GM10248 (cell line): ENCODE measurements at regions not wholly inside any gene's neighbourhood (a gene's known extent, or its start where the extent isn't known, plus 50 kb on each side); places are given as distances from the start of the nearest gene placed in this dataset.
A peak's percentile ranks its signal among the peaks of the same experiment; 100 is the strongest.

Source experiments
- CTCF ChIA-PET: fragments of 300-600 bp; sonication (Branson Sonifier 250); formaldehyde crosslinking; extraction: SDS; loops from one replicate; lab custom pipeline; 2021; ENCODE audit warnings: antibody characterized with exemption; lab: Yijun Ruan, JAX
- POLR2A ChIA-PET: fragments of 350-650 bp; sonication (Branson Sonifier 250); formaldehyde crosslinking; extraction: SDS; loops from one replicate; lab custom pipeline; 2020; ENCODE audit warnings: antibody characterized with exemption; lab: Yijun Ruan, JAX
- DNase-seq: peaks from one replicate; pipeline ENCODE4 v3.0.0; 2012; ENCODE audit errors: extremely low spot score
- TF ChIP-seq, protein P1 (sequence below): IDR thresholded peaks from 2 replicates; pipeline ENCODE4 v1.5.1; 2012; ENCODE audit warnings: mild to moderate bottlenecking, low read depth; ENCODE audit errors: extremely low read depth, missing control alignments, control extremely low read depth

DNA sequence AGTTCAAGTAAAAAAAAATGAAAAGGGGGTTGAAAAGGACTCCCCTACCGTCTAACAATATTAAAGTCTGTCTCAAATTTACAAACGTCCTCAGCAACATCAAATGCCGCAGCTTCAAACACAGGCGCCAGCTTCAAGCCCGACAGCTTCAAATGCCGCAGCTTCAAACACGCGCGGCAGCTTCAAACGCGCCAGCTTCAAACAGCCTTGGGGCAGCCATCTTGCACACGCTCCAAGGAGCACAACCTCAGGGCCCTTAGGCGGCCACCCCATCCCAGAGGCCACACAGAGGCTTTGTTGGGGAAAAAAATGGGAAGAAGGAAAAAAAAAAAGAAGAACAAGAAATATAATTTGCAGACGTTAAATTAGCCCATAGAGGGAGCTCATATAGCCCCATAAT lies 244.4 kb upstream of the VRK2 start:
- POLR2A ChIA-PET = no interaction called here
- CTCF ChIA-PET = interaction anchor here (2.6 kb wide), 1 partner anchor 13 kb away, joined by 7 read pairs; no protein-coding TSS in a partner anchor
- TF ChIP-seq, protein P1, sequence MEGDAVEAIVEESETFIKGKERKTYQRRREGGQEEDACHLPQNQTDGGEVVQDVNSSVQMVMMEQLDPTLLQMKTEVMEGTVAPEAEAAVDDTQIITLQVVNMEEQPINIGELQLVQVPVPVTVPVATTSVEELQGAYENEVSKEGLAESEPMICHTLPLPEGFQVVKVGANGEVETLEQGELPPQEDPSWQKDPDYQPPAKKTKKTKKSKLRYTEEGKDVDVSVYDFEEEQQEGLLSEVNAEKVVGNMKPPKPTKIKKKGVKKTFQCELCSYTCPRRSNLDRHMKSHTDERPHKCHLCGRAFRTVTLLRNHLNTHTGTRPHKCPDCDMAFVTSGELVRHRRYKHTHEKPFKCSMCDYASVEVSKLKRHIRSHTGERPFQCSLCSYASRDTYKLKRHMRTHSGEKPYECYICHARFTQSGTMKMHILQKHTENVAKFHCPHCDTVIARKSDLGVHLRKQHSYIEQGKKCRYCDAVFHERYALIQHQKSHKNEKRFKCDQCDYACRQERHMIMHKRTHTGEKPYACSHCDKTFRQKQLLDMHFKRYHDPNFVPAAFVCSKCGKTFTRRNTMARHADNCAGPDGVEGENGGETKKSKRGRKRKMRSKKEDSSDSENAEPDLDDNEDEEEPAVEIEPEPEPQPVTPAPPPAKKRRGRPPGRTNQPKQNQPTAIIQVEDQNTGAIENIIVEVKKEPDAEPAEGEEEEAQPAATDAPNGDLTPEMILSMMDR = no peak
- no peak for DNase-seq

DNA sequence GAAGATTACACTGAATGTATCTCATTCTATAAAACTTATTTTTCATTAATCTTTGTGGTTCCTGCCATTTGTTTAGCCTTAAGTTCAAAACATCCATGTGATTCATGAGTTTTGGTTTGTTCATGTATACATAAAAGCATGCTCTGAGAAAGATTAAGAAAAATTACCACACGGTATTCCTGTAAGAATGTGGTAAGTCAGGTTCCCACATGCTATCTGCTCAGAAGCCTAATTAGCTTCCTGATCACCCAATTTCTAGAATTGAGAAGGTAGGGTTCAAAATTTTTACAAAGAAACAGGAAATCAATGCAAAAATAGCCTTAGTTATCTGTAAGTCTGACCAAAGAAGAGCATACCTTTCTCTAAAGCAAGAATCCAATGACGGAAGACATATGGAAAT lies 241.6 kb upstream of the VRK2 start:
- no peak for DNase-seq
- POLR2A ChIA-PET = no interaction called here
- TF ChIP-seq, protein P1 = no peak
- CTCF ChIA-PET = interaction anchor here (1.3 to 2.6 kb wide), 2 partner anchors 10 kb away, joined by 3 to 7 read pairs; no protein-coding TSS in a partner anchor

DNA sequence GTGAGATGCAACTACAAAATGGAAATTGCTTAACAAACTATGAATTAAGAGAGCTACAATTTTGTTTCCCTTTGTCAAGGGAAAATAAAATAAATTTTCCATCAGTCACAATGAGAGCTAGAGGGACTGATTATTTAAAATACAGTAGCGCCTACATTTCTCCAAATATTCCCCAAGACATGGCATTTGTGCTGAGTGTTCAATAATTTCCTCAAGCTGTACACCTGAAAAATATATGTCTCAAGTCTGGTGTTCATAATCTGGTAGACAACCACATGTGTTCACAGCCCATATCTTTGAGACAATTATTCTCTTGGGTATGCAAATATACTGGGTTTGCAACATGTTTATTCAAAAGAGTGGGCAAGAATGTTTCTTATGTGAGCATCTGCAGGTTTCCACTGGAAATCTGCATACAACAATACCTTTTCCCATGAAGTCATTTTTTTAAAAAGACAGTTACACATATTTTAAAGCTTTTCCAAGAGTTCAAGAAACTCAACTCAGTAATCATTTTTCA lies 240.1 kb upstream of the VRK2 start:
- TF ChIP-seq, protein P1 = no peak
- CTCF ChIA-PET = interaction anchor here (0.9 to 1.3 kb wide), 2 partner anchors 8 to 11 kb away, joined by 3 read pairs; no protein-coding TSS in a partner anchor
- POLR2A ChIA-PET = no interaction called here
- no peak for DNase-seq

DNA sequence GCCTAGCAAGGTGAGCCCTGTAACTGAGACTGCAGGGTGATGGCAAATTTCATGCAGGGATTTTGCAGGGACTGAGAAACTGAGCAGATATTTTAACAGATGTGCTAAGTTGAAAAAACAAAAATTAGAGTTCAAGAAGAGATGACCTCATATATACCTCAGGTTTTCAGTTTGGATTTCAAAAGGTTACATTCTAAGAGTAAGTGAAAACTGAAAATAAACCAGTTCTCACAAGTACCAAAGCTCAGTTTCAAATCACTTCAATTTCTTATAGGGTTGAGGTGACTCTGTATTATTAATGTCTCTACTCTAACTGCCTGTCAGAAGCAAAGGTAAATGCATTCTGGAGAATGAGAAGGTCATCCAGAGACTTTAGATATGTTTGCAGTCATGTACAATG lies 237.4 kb upstream of the VRK2 start:
- TF ChIP-seq, protein P1 = no peak
- peak; percentile 24 for DNase-seq
- ChIA-PET CTCF (no interaction called here), POLR2A (no interaction called here)

DNA sequence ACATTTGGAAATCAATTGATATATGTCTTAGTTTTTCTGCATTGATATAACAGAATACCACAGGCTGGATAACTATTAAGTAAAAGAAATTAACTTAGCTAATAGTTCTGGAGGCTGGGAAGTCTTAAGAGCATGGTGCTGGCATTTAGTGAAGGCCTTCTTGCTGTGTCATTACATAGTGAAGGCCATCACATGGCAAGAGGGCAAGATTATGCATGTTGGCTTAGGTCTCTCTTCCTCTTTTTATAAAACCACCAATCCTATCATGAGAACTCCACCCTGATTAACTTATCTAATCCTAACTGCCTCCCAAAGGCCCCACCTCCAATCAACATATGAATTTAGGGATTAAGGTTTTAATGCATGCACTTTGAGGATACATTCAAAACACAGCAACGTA lies 225.5 kb upstream of the VRK2 start:
- DNase-seq = no peak
- TF ChIP-seq, protein P1 = no peak
- ChIA-PET CTCF (no interaction called here), POLR2A (no interaction called here)

DNA sequence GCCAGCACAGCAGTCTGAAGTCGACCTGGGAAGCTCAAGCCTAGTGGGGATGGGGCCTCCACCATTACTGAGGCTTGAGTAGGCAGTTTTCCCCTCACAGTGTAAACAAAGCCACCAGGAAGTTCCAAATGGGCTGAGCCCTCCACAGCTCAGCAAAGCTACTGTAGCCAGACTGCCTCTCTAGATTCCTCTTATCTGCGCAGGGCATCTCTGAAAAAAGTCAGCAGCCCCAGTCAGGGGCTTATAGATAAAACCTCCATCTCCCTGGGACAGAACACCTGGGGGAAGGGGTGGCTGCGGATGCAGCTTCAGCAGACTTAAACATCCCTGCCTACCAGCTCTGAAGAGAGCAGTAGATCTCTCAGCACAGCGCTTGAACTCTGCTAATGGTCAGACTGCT lies 218.4 kb upstream of the VRK2 start:
- CTCF ChIA-PET = interaction anchor here (0.9 to 2.1 kb wide), 3 partner anchors 12 to 27 kb away, joined by 3 to 5 read pairs (median 3); no protein-coding TSS in a partner anchor
- TF ChIP-seq, protein P1 = no peak
- DNase-seq = no peak
- POLR2A ChIA-PET = no interaction called here
